ENCODE measurements at regions not wholly inside any gene's neighbourhood (a gene's known extent, or its start where the extent isn't known, plus 50 kb on each side); places are given as distances from the start of the nearest gene placed in this dataset.
A peak's percentile ranks its signal among the peaks of the same experiment; 100 is the strongest.
"Not testable (repeated sequence)": the region's sequence is repeated elsewhere in the genome, so short reads cannot be mapped to it uniquely, and the experiment has no call there.

DNA sequence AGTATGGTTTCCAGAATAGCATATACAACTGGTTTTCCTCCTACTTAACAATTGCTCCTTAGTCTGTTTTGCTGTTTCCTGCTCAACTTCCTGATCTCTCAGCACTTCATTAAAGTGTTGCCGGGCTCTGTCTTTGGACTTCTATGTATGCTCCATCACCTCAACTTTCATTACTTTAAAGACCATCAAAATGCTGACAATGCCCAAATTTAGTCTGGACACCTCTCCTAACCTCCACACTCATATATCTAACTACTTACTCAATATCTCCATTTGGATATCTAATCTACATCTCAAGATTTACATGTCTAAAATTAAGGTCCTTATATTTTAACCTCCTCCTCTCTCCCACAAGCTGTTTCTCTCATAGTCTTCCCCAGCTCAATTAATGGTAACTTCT lies 54.4 kb upstream of the LGR5 start:
- no peak for DNase-seq (ENCODE audit: low read depth)

DNA sequence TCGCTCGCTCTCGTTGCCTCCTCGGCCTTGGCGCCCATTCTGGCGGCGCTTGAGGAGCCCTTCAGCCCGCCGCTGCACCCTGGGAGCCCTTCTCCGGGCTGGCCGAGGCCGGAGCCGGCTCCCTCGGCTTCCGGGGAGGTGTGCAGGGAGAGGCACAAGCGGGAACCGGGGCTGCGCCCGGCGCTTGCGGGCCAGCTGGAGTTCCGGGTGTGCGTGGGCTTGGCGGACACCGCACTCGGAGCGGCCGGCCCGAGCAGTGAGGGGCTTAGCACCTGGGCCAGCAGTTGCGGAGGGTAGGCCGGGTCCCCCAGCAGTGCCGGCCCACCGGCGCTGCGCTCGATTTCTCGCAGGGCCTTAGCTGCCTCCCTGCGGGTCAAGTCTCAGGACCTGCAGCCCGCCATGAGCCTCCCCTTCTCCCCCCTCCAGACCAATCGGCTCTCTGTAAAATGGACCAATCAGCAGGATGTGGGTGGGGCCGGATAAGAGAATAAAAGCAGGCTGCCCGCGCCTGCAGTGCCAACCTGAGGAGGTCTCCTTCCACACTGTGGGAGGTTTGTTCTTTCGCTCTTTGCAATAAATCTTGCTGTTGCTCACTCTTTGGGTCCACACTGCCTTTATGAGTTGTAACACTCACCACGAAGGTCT lies 62.8 kb upstream of the LGR5 start:
- not testable (repeated sequence) for DNase-seq (ENCODE audit: low read depth)

DNA sequence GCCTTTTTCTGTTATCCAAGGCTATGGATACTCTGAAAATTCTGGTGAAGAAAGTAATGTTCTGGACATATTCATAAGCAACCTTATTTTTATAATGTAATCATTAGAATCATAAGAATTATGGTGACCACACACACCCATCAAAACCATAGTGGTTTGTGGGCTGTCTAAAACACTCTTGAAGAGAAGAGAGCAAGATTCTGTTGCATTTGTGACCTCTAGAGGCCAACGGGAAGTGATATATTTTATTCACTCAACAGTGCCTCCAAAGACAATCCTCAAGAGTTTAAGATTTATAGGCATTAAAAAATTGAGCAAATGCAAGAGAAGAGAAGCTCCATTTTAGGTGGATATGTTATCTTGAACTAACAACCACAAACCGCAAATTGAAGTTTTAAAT lies 68.5 kb upstream of the LGR5 start:
- no peak for DNase-seq (ENCODE audit: low read depth)

DNA sequence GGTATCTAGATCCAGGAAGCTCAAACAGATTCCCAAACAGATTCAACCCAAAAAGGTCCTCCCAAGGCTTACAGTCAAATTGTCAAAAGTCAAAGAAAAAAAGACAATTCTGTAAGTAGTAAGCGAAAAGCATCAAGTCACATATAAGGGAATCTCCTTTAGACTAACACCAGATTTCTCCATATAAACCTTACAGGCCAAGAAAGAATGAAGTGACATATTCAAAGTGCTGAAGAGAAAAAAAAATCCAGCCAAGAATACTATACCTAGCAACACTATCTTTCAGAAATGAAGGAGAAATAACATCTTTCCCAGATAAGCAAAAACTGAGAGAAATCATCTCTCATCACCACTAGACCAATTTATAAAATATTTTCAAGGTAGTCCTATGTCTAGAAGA lies 79.6 kb upstream of the LGR5 start:
- DNase-seq (ENCODE audit: low read depth): no peak

DNA sequence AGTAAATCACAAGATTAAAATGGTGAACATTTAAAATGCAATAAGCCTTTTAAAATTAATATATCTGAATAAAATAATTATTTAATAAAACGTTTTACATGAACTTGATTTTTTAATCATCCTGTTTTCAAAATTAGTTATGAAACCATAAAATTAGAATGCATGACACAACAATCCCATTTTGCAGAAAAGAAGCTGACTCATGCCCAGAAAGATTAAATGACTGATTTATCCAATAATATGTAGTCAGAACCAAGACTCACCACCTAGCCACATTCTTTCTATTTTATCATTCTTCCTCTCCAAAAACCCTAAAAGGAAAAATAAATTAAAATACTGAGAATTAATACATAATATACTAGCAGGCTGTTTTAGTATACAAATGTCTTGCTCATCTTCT lies 83.0 kb upstream of the LGR5 start:
- no peak for DNase-seq (ENCODE audit: low read depth)

DNA sequence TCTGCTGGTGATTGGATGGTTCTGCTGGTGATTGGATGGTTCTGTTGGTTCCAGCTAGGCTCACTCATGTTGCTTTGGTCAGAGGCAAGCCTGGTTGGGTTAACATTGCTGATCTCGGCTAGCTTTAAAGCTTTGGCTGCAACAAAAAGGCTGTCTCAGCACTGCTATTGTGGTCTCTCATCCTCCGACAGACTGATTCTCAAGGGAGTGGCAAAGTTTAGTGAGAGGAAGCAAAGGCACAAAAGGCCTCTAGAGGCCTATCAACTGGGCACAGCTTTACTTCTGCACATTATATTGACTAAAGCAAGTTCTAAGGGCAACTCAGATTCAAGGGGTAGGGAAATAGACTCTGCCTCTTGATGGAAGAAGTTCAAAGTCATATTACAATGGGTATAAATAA lies 84.7 kb upstream of the LGR5 start:
- no peak for DNase-seq (ENCODE audit: low read depth)

DNA sequence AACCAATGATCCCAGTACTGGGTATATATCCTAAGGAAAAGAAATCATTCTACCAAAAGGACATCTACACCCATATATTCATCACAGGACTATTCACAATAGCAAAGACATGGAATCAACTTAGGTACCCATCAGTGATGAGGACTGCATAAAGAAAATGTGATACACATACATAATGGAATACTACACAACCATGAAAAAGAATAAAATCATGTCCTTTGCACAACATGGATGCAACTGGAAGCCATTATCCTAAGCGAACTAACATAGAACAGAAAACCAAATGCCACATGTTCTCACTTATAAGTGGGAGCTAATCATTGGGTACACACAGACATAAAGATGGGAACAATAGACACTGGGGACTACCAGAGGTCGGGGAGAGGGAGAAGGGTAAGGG lies 86.0 kb upstream of the LGR5 start:
- DNase-seq (ENCODE audit: low read depth): no peak

DNA sequence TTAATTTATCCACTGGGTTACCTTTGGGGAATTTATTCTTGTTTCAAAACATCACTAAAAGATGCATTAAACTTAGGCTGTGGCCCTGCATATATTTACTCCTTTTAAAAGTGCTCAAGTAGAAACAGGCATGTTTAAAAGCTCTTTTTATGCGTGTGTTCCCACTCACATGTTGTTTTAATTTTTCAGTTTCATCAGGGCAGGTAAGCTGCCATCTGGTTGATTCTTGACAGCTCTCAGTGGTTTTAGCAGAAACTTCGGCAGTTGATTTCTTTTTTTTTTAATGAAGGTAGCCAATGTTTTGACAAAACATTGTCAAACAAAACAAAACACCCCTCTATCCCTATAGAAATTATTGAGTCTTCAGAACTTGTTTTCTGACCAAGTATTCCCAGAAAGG lies 89.6 kb upstream of the LGR5 start:
- no peak for DNase-seq (ENCODE audit: low read depth)

DNA sequence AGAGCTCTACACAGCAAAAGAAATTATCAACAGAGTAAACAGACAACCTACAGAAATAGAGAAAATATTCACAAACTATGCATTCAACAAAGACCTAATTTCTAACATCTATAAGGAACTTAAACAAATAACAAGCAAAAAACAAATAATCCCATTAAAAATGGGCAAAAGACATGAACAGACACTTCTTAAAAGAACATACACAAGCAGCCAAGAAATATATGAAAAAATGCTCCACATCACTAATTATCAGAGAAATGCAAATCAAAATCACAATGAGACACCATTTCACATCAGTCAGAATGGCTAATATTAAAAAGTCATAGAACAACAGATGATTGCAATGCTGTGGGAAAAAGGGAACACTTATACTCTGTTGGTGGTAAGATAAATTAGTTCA lies 100.7 kb upstream of the LGR5 start:
- no peak for DNase-seq (ENCODE audit: low read depth)

DNA sequence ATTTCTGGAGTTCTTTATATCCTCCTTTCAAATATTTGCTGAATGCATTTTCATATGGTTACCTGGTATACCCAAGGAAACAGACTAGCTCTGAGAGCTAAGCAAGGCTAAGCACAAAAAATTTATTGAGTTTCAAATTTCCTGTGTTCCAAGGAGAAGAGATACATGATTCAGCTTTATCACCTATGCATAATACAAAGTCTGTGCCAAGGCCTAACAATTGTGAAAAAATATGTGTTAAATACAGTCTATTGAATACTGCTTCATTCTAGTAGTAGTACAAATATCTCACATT lies 103.7 kb upstream of the LGR5 start:
- no peak for DNase-seq (ENCODE audit: low read depth)

DNA sequence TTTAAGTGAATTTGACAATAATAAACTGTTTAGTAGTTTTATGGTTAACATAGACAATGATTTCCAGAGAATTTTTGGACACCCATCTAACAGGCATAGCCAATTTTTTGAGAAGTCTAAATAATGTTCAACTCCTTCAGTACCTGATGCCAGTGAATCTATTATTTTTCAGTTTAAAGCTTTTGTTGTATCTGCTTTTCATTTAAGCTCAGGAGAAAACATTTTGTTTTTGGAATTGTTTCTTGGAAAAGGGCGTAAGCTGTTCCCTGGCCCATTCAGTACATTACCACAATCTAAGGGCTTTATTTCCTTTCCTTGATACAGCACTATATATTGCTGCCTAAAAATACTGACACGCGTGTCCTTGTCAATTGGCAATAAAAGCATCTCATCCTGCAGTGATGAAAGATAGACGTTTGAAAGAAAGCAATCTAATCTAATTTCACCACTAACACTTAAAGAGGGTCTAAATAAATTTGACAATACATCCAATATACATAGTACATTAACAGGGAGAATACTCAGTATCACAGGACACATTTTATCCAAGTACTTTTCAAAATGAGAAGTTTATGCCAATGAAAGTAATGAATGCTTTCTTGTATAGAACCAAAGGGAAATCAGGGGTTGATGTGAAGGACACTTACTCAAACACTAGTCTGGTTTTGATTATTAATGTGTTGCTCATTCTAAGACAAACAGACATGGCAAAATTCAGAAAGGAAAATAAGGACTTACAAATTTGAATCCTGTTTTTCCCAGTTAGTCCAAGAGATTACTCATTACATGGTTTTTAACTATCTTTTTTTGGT lies 104.2 kb upstream of the LGR5 start:
- no peak for DNase-seq (ENCODE audit: low read depth)

DNA sequence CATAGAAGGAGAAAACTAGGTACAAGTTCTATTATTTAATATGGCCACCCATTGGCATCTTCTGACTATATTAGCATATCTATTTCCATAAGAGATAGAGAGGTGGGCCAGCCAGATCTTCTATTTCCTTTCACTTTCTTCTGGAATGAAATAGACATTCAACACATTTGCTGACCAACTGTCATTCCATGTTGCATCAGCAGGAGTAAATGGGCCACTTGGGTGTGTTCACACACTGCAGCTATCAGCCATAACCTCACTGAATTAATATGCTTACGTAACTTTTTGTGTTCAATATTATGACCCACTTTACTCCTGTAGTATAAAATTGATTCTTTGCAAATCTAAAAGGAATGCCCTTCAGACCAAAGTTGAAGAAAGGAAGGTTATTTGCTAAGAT lies 106.2 kb upstream of the LGR5 start:
- no peak for DNase-seq (ENCODE audit: low read depth)

DNA sequence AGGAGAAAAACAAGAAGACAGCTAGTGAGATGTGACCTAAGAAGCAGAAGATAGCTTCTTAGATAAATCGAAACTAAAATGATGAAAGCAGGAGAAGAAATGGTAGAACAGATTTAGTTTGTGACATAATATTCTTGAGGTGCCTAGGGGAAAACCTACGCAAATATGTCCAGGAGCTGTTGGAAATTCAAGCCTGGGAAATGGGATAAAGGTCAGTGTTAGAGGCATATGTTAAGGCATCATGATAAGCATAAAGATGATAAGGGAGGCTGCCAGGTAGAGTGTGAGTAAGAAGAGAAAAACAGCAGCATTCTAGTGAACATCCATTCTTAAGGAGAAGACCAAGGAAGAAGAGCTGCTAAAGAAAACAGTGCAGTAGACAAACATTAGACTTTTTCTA lies 109.6 kb upstream of the LGR5 start:
- no peak for DNase-seq (ENCODE audit: low read depth)

DNA sequence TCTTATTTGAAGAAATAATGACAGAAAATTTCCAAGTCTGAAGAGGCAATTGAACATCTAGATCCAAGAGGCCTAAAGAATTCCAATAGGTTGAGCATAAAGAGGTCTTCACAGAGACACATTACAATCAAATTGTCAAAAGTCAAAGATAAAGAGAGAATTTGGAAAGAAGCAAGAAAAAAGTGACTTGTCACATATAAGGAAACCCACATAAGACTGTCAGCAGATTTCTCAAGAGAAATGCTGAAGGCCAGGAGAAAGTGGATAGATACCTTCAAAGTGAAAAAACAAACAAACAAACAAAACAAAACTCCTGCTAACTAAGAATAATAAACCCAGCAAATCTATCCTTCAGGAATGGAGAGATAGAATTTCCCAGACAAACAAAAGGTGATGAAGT lies 118.1 kb upstream of the LGR5 start:
- no peak for DNase-seq (ENCODE audit: low read depth)

DNA sequence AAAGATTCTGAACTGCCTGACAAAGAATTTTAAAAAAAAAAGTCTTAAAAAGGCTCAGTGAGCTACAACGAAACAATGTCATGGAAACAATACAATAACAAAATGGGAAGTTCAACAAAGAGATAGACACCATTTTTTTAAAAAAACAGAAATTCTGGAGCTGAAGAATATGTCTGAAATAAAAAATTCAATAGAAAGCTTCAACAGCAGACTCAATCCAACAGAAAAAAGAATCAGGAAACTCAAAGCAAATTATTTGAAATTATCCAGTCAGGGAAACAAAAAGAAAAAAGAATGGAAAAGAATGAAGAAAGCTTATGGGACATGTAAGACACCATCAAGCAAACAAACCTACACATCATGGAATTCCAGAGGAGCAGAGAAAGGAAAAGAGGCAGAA lies 118.5 kb upstream of the LGR5 start:
- no peak for DNase-seq (ENCODE audit: low read depth)

DNA sequence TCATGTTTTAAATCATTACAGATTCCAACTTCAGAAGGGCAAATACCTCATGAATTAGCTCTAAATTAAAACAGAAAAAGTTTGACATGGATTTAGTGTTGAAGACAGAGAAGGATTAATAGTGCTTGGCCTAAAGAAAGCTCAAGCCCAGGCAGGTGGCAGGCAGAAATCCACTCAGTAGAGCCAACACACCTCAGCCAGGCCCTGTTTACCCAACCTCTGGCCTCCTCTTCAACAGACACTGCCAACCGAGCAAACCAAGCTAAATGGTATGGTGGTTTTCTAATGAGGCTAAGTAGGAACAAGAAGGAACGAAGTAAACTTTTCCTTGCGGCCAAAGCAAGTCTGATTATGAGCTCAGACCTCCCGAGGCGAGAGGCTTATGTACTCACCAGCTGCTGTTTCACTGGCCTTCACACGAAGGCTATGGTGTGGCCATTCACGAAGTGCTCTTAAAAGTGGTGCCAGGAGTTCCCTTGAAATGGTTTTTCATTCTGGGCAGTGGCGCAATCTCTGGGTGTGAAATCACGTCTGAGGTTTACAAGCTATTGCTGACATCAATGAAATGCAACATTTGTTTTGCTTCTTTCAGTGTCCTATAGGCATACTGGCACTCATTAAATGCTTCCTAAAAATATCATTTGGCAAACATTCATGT lies 124.1 kb upstream of the LGR5 start:
- no peak for DNase-seq (ENCODE audit: low read depth)

DNA sequence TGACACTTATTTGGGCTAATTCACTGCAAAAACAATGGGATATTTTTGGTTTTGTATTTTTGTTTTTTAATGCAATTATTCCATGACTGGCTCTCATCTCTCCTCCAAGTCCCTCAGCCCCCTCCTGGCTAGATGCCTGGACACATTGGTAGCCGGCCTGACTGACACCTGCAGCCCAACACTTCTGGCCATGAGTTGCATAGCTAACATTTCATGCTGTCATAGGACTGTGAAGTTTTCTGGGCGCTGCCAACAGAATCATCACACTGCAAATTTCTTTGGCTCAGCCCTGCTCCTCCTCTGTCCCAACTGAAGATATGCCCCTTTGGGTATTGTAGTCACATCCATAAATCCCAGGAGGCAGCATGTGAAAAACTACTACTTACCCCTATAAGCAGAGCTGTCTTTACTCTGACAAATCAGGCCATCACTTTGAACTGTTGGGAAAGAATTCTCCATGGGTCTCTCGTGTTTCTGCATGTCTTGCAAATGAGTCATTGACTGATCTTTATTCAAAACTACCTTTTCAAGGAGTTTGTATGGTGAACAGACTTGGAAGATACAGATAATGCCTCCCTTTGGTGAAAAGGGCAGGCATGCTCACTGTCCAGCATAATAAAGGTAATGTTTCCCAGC lies 126.7 kb upstream of the LGR5 start:
- peak; percentile 26 for DNase-seq (ENCODE audit: low read depth)

DNA sequence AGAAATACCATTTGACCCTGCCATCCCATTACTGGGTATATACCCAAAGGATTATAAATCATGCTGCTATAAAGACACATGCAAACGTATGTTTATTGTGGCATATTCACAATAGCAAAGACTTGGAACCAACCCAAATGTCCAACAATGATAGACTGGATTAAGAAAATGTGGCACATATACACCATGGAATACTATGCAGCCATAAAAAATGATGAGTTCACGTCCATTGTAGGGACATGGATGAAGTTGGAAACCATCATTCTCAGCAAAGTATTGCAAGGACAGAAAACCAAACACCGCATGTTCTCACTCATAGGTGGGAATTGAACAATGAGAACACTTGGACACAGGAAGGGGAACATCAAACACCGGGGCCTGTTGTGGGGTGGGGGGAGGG lies 128.0 kb upstream of the LGR5 start:
- DNase-seq (ENCODE audit: low read depth): not testable (repeated sequence)

DNA sequence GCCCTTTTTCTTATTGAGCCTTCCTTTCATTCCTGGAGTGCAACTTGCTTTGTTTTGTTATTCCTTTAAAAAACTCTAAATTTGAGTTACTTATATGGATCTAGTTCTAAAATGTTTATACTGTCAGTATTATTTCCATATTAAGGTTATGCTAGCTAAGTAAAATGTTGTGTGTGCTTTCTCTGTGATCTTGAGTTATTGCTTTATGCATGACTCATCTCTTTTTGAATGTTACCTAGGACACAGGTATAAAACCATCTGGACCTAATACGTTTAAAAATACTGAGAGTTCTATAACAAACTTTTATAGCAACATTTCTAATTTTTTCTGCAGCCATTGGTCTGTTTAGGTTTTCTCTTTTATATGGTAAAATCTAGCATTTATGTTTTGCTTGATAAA lies 132.8 kb upstream of the LGR5 start:
- no peak for DNase-seq (ENCODE audit: low read depth)

DNA sequence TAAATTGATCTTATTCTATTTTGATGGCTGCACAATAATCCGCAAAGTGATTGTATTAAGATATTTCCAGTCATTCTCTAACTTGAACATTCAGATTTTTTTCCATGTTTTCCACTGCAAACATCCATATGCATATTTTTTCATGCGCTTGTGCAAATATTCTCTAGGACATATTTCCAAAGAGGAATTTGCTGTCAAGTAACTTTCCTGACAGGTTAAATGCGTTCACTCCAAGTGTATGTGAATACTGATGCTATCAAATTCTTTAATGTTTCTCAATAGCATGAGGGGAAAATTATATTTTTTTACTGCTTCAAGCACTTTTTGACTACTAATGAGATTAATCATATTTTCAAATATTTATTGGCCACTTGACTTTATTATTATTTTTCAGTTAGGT lies 135.3 kb upstream of the LGR5 start:
- DNase-seq (ENCODE audit: low read depth): no peak

DNA sequence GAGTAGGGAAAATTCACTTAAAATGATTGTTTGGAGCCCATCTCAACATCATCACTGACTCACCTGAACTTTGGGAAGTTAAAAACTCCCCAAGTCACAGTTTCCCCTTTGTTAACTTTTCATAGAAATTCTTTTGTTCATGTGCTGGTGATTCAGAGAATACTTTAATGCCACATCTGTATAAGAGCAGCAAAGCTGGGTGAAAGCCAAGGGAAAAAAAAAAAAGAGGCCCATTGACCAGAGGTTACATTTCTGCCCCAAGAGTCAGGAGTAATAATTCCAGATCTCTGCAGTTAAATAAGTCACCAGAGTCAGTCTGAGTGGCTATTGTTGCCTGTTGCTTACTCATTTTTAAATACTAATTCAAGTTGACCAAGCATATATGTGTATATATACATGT lies 136.4 kb upstream of the LGR5 start:
- DNase-seq (ENCODE audit: low read depth): peak; percentile 70

DNA sequence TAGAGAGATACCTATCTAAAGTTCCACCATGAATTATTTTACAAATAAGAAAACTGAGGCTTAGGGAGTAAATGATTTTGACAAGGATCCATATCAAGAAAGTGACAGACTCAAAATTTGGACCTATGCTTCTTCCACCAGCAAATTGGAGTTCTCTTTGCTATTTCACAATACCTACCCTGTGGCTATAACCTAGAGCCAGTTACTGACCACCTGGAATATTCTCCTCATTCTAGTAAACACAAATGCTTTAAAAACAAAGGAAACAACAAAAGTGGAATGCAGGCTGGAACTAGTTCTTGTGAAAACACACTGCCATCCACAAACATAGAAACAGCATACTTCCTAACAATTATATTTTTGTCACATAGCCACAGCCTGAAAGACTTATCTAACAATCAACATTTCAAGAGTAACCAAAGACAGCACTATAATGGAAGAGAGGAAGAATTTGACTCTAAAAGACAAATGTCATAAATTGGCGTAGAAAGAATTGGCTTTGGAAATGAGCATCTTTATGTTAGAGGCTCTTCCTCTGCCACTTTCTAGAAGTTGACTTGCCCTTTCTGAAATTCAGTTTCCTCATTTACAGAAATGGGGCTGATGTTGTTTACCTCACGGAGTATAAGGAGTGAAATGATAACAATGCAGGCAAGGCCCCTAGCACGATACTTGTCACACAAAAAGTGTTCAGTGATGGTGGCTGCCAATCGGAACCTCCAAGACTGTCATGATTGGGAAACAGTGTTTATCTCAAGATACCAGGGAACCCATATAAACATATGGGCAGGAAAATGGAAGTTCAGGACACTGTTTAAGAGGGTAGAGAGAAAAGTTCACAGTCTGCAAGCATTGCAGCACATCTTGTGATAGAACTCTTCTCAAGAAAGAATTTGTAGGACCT lies 138.6 kb upstream of the LGR5 start:
- DNase-seq (ENCODE audit: low read depth): no peak

All from HS-5 (cell line).